ENCODE measurements at regions not wholly inside any gene's neighbourhood (a gene's known extent, or its start where the extent isn't known, plus 50 kb on each side); places are given as distances from the start of the nearest gene placed in this dataset.

DNA sequence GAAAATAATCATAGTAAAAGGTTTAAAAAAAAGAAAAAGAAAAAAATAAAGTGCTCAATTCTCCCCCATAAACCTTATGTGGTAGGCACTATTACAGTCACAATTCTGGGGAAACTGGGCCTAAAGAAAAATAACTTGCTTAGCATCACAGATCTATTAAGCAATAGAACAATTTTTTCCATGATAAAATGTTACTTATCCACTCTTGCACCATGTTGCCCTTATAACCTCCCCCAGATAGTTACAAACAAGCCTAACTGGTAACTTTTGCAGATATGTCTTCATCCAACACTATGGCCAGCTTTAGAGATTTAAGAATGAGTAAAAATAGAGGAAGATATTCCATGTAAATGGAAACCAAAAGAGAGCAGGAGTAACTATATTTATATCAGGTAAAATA, 164.8 kb downstream of the DUSP6 start:
- H3K36me3 ChIP-seq (ENCODE audit: control insufficient read depth, insufficient read depth, low read length) = no peaks in the 10 kb centered on the region
- H3K27me3 ChIP-seq (ENCODE audit: control insufficient read depth, insufficient read depth, low read length) = no peaks in the 10 kb centered on the region
- H3K4me1 ChIP-seq (ENCODE audit: control insufficient read depth, insufficient read depth, low read length) = no peaks in the 10 kb centered on the region
- no peak overlapping the region for H3K27ac ChIP-seq (ENCODE audit: low read depth, low read length)
- H3K9ac ChIP-seq (ENCODE audit: low read depth, low read length) = no peak overlapping the region
- no peaks in the 10 kb centered on the region for H3K9me3 ChIP-seq (ENCODE audit: control insufficient read depth, insufficient read depth, low read length)
- no peak overlapping the region for H3K4me3 ChIP-seq (ENCODE audit: low read depth, low read length)

DNA sequence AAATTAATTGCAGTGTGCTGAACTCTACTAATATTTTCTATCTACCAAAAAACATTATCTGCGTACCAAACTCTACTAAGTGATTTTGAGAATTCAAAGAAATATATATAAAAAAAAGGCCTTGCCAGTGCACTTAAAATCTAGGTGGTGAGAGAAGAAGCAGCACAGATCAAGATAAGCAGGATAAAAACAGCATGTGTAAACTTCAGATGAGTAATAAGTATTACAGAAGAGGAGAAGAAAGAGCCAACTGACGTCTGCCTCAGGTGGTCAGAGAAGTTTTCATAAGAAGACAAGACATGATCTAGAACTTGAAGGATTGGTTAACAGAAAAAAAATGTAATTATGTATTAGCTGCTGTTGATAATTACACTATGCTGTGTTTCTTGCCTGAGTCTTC, 166.4 kb downstream of the DUSP6 start:
- no peaks in the 10 kb centered on the region for H3K27me3 ChIP-seq (ENCODE audit: control insufficient read depth, insufficient read depth, low read length)
- H3K27ac ChIP-seq (ENCODE audit: low read depth, low read length) = no peak overlapping the region
- no peaks in the 10 kb centered on the region for H3K36me3 ChIP-seq (ENCODE audit: control insufficient read depth, insufficient read depth, low read length)
- no peaks in the 10 kb centered on the region for H3K9me3 ChIP-seq (ENCODE audit: control insufficient read depth, insufficient read depth, low read length)
- no peak overlapping the region for H3K9ac ChIP-seq (ENCODE audit: low read depth, low read length)
- no peak overlapping the region for H3K4me3 ChIP-seq (ENCODE audit: low read depth, low read length)
- no peaks in the 10 kb centered on the region for H3K4me1 ChIP-seq (ENCODE audit: control insufficient read depth, insufficient read depth, low read length)

DNA sequence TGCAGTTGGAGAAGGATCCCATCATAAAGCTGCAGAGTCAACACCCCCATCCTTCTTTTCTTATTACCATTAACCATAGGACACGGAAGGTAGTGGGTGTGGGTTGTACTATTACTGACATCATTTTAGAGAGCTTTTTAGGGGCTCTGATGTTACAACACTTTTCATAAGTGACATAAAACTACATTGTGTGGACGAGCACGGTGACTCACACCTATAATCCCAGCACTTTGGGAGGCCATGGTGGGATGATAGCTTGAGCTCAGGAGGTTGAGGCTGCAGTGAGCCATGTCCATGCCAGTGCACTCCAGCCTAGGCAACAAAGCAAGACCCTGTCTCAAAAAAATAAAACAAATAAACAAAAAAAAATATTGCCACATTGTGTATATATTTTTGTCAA, 167.1 kb downstream of the DUSP6 start:
- no peaks in the 10 kb centered on the region for H3K27me3 ChIP-seq (ENCODE audit: control insufficient read depth, insufficient read depth, low read length)
- no peaks in the 10 kb centered on the region for H3K9me3 ChIP-seq (ENCODE audit: control insufficient read depth, insufficient read depth, low read length)
- no peak overlapping the region for H3K9ac ChIP-seq (ENCODE audit: low read depth, low read length)
- no peaks in the 10 kb centered on the region for H3K4me1 ChIP-seq (ENCODE audit: control insufficient read depth, insufficient read depth, low read length)
- H3K36me3 ChIP-seq (ENCODE audit: control insufficient read depth, insufficient read depth, low read length) = no peaks in the 10 kb centered on the region
- no peak overlapping the region for H3K27ac ChIP-seq (ENCODE audit: low read depth, low read length)
- H3K4me3 ChIP-seq (ENCODE audit: low read depth, low read length) = no peak overlapping the region

DNA sequence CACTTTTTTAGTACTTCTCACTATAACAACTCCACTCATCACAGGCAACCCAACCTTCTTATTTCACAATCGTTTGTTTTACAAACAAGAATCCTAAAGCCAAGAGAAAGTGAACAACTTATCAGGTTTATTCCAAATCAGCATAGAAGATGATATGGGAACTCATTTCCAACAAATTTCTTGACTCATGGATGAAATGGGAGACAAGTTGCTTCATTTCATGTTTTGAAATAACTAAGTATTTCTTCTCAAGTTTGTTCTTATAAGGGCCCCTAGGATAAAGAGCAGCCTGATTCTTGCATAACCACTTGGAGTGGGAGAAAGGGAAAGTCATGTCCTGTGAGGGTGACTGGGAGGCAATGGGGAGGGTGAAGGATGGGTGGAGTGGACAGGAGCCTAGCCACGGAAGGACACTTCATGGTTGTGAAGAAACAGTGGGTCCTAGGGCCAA, 168.3 kb downstream of the DUSP6 start:
- H3K36me3 ChIP-seq (ENCODE audit: control insufficient read depth, insufficient read depth, low read length) = no peaks in the 10 kb centered on the region
- H3K9me3 ChIP-seq (ENCODE audit: control insufficient read depth, insufficient read depth, low read length) = no peaks in the 10 kb centered on the region
- H3K4me3 ChIP-seq (ENCODE audit: low read depth, low read length) = no peak overlapping the region
- H3K27ac ChIP-seq (ENCODE audit: low read depth, low read length) = no peak overlapping the region
- H3K27me3 ChIP-seq (ENCODE audit: control insufficient read depth, insufficient read depth, low read length) = no peaks in the 10 kb centered on the region
- no peaks in the 10 kb centered on the region for H3K4me1 ChIP-seq (ENCODE audit: control insufficient read depth, insufficient read depth, low read length)
- no peak overlapping the region for H3K9ac ChIP-seq (ENCODE audit: low read depth, low read length)

DNA sequence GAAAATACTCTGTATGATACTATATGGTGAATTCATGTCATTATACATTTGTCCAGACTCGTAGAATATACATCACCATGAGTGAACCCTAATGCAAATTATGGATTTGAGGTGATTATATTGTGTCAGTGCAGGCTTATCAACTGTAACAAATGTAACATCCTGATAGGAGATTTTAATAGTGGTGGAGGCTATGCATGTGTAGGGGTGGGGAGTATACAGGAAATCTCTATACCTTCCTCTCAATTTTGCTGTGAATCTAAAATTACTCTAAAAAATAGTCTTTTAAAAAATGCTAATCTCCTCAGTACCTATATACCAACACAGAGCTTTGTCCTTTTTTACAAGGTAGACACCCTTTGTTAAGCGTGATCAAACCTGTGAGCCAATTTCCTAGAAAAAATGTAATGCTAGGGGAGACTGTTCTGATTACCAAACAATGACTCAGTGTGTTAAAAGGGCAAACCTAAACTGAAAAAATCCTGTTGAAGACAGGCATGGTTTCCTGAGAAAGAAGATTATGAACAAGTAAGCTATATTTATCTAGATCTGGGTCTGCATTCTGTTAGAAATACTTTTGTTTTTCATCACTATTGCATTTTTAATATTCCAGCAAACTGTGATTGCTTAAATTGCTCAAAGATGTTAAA, 170.9 kb downstream of the DUSP6 start:
- Histone ChIP-seq H3K27ac (ENCODE audit: low read depth, low read length) (no peak overlapping the region), H3K9ac (ENCODE audit: low read depth, low read length) (no peak overlapping the region), H3K4me3 (ENCODE audit: low read depth, low read length) (no peak overlapping the region), H3K4me1 (ENCODE audit: control insufficient read depth, insufficient read depth, low read length) (no peaks in the 10 kb centered on the region), H3K27me3 (ENCODE audit: control insufficient read depth, insufficient read depth, low read length) (no peaks in the 10 kb centered on the region), H3K36me3 (ENCODE audit: control insufficient read depth, insufficient read depth, low read length) (no peaks in the 10 kb centered on the region), H3K9me3 (ENCODE audit: control insufficient read depth, insufficient read depth, low read length) (no peaks in the 10 kb centered on the region)

DNA sequence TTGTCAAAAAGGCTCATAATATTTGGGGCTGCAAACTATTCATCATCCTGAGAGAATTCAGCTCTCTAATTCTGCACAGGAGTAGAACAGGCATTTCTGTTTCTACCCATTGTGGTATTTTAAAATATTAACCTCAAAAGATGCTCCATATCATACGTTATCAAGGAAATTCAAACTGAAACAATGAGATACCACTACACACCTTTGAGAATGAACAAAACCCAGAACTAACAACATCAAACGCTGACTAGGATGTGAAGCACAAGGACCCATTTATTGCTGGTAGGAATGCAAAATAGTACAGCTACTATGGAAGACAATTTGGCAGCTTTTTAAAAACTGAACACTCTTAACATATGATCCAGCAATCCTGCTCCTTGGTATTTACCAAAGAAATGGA, 171.8 kb downstream of the DUSP6 start:
- H3K9me3 ChIP-seq (ENCODE audit: control insufficient read depth, insufficient read depth, low read length) = no peaks in the 10 kb centered on the region
- H3K4me1 ChIP-seq (ENCODE audit: control insufficient read depth, insufficient read depth, low read length) = no peaks in the 10 kb centered on the region
- no peak overlapping the region for H3K27ac ChIP-seq (ENCODE audit: low read depth, low read length)
- no peaks in the 10 kb centered on the region for H3K36me3 ChIP-seq (ENCODE audit: control insufficient read depth, insufficient read depth, low read length)
- no peak overlapping the region for H3K4me3 ChIP-seq (ENCODE audit: low read depth, low read length)
- no peaks in the 10 kb centered on the region for H3K27me3 ChIP-seq (ENCODE audit: control insufficient read depth, insufficient read depth, low read length)
- H3K9ac ChIP-seq (ENCODE audit: low read depth, low read length) = no peak overlapping the region

DNA sequence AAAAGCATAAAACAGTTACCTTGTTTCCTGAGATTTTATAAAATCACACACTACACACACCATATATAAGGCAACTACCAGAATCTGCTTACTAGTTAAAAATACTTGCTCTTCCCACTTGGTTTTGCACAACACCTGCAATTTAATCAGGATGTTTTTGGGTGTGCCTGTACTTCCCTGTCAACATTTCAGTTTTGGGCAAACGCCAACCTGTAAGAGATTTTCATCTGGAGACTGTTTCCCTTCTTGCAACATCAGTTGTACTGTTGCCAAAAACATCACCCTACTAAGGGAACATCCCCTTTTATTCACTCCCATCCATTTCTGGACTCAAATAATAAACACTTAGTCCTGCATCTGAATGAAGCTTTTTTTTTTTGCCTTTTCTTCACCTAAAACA, 172.3 kb downstream of the DUSP6 start:
- H3K27ac ChIP-seq (ENCODE audit: low read depth, low read length) = no peak overlapping the region
- no peaks in the 10 kb centered on the region for H3K9me3 ChIP-seq (ENCODE audit: control insufficient read depth, insufficient read depth, low read length)
- no peaks in the 10 kb centered on the region for H3K36me3 ChIP-seq (ENCODE audit: control insufficient read depth, insufficient read depth, low read length)
- H3K4me3 ChIP-seq (ENCODE audit: low read depth, low read length) = no peak overlapping the region
- no peak overlapping the region for H3K9ac ChIP-seq (ENCODE audit: low read depth, low read length)
- no peaks in the 10 kb centered on the region for H3K4me1 ChIP-seq (ENCODE audit: control insufficient read depth, insufficient read depth, low read length)
- H3K27me3 ChIP-seq (ENCODE audit: control insufficient read depth, insufficient read depth, low read length) = no peaks in the 10 kb centered on the region

DNA sequence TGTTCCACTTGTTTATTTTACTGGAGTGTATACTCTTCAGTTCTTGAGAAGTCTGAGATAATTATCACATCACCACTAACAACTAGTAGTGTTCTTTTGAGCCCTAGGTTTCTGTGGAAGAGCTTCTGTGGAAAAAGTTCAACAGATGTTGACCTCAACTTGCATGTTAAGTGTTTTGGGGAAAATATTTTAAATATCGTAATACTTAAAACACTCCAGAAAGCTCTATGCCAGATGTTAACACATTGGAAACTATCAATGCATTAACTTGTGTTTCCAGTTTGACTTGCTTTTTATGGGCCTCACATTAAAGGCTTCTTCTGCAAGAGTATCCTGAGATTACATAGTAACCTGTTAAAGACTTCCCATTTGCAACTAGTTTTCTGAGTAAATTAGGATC, 173.1 kb downstream of the DUSP6 start:
- no peak overlapping the region for H3K4me3 ChIP-seq (ENCODE audit: low read depth, low read length)
- H3K27ac ChIP-seq (ENCODE audit: low read depth, low read length) = no peak overlapping the region
- no peaks in the 10 kb centered on the region for H3K36me3 ChIP-seq (ENCODE audit: control insufficient read depth, insufficient read depth, low read length)
- H3K27me3 ChIP-seq (ENCODE audit: control insufficient read depth, insufficient read depth, low read length) = no peaks in the 10 kb centered on the region
- H3K9me3 ChIP-seq (ENCODE audit: control insufficient read depth, insufficient read depth, low read length) = no peaks in the 10 kb centered on the region
- no peak overlapping the region for H3K9ac ChIP-seq (ENCODE audit: low read depth, low read length)
- H3K4me1 ChIP-seq (ENCODE audit: control insufficient read depth, insufficient read depth, low read length) = no peaks in the 10 kb centered on the region

DNA sequence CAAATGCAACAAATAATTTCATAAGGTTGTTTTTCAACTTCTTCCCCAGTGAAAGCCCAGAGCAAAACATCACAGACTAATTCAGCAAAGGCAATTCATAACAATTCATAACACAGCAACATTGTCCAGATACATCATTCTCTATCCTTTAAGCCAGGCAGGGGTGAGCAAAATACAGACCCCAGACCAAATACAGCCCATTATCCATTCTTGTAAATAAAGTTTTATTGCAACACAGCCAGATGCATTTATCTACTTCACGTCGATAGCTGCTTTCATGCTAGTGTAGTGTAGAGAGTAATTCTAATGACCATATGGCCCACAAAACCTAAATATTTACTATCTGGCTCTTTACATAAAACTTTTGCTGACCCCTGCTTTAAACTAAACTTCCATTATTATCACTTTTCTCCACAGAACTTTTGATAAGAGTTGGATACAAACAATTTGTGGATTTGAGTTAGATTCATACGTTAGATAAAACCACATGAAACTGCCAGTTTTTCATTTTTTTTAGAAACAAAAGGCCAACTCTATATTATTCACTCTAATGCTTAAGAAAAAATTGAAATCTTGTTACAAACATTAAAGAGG, 174.4 kb downstream of the DUSP6 start:
- Histone ChIP-seq H3K36me3 (ENCODE audit: control insufficient read depth, insufficient read depth, low read length) (no peaks in the 10 kb centered on the region), H3K4me3 (ENCODE audit: low read depth, low read length) (no peak overlapping the region), H3K9me3 (ENCODE audit: control insufficient read depth, insufficient read depth, low read length) (no peaks in the 10 kb centered on the region), H3K27ac (ENCODE audit: low read depth, low read length) (no peak overlapping the region), H3K9ac (ENCODE audit: low read depth, low read length) (no peak overlapping the region), H3K27me3 (ENCODE audit: control insufficient read depth, insufficient read depth, low read length) (no peaks in the 10 kb centered on the region), H3K4me1 (ENCODE audit: control insufficient read depth, insufficient read depth, low read length) (no peaks in the 10 kb centered on the region)

DNA sequence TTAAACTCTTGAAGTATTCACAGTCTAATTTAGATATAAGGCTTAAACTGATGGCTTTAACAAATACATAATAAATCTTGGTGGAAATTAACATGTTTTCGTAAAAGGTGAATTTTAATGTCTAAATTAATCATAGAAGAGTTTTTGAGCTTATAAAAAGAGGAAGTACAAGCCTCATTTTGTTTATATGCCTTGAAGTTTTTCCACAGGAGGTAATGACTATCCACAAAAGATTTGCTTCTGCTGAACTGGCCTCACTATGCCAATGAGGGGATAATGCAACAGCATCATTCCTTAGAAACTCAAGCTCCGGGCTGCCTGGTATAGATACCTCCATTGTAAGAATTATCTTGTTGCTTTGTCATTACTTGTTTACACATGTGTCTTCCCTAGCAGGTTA, 175.6 kb downstream of the DUSP6 start:
- Histone ChIP-seq H3K27me3 (ENCODE audit: control insufficient read depth, insufficient read depth, low read length) (no peaks in the 10 kb centered on the region), H3K4me3 (ENCODE audit: low read depth, low read length) (no peak overlapping the region), H3K9me3 (ENCODE audit: control insufficient read depth, insufficient read depth, low read length) (no peaks in the 10 kb centered on the region), H3K27ac (ENCODE audit: low read depth, low read length) (no peak overlapping the region), H3K9ac (ENCODE audit: low read depth, low read length) (no peak overlapping the region), H3K4me1 (ENCODE audit: control insufficient read depth, insufficient read depth, low read length) (no peaks in the 10 kb centered on the region), H3K36me3 (ENCODE audit: control insufficient read depth, insufficient read depth, low read length) (no peaks in the 10 kb centered on the region)

DNA sequence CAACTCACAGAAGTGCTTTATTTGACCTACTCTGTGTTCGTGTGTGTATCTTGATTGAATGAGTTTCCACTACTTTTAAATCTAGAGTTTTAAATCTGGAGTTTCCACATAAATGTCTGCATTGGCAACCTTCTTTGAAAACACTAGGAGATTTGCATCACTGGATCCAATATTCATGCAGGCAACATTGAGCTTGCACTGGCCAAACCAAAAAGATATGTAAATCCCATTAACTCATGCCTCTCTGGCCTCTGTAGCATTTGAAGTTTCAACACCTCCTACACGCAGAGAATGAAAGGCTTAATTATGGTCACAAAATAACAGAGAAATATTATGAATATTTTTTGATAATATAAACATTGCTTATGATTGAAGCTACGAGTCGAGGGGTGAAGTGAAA, 178.6 kb downstream of the DUSP6 start:
- H3K27ac ChIP-seq (ENCODE audit: low read depth, low read length) = no peak overlapping the region
- no peaks in the 10 kb centered on the region for H3K27me3 ChIP-seq (ENCODE audit: control insufficient read depth, insufficient read depth, low read length)
- no peaks in the 10 kb centered on the region for H3K9me3 ChIP-seq (ENCODE audit: control insufficient read depth, insufficient read depth, low read length)
- no peaks in the 10 kb centered on the region for H3K36me3 ChIP-seq (ENCODE audit: control insufficient read depth, insufficient read depth, low read length)
- H3K4me1 ChIP-seq (ENCODE audit: control insufficient read depth, insufficient read depth, low read length) = no peaks in the 10 kb centered on the region
- no peak overlapping the region for H3K4me3 ChIP-seq (ENCODE audit: low read depth, low read length)
- no peak overlapping the region for H3K9ac ChIP-seq (ENCODE audit: low read depth, low read length)
